Stimulated activated CD8-positive, alpha-beta memory T cell treated with anti-CD3 and anti-CD28 coated beads, Interleukin-7, amount 100 ng/mL, for 48 hours (primary cell): ENCODE measurements at regions not wholly inside any gene's neighbourhood (a gene's known extent, or its start where the extent isn't known, plus 50 kb on each side); places are given as distances from the start of the nearest gene placed in this dataset.
"Not testable (repeated sequence)": the region's sequence is repeated elsewhere in the genome, so short reads cannot be mapped to it uniquely, and the experiment has no call there.

Source experiments
- DNase-seq, 2 donors: peaks; one replicate each; pipeline ENCODE4 v3.0.0-alpha.2; 2020; ENCODE audit warnings: low read depth in 1 of 2; ENCODE audit errors: extremely low read depth in 1 of 2

DNA sequence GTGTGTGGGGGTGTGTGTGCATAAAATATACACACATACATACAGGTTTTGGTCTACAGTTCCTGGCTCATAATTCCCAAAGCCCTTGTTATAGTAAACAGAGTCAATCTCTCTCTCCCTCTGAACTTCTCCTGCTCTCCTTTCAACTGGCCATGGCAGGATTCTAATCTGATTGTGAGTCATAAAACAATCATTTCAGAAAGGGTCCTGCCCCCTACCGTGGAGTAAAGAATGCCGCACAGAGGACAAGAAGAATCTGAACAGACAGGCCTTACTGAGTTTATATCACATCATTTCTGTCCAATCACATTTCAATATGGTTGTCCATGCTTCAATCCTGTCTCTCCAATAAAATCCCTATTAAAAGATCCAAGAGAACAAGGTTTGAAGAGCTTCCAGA, 416.9 kb downstream of the FRK start:
- no peak for DNase-seq

- DNase-seq = no peak
These were observed 425.8 kb downstream of the FRK start for GRCh38 chr6:115634887-115635286.

GRCh38 chr6:115634131-115634530, 426.6 kb downstream of the FRK start:
- DNase-seq = no peak

DNA sequence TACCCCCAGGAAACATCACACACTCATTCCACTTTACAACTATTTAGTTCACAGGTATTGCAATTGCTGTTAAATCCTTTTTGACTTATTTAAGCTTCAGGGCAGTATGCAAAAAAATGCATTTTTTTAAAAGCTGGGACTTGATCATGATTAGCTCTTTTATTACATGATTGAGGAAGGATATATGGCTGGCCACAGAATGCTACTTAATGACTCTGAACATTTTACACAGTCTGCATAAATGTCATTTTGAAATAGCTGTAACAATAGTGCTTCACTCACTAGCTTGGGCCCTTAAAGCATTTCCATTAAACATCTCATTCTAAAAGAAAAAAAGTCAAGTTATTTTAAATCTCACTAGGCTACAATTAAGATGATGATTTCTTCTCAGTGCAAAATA, 429.7 kb downstream of the FRK start:
- no peak for DNase-seq

DNA sequence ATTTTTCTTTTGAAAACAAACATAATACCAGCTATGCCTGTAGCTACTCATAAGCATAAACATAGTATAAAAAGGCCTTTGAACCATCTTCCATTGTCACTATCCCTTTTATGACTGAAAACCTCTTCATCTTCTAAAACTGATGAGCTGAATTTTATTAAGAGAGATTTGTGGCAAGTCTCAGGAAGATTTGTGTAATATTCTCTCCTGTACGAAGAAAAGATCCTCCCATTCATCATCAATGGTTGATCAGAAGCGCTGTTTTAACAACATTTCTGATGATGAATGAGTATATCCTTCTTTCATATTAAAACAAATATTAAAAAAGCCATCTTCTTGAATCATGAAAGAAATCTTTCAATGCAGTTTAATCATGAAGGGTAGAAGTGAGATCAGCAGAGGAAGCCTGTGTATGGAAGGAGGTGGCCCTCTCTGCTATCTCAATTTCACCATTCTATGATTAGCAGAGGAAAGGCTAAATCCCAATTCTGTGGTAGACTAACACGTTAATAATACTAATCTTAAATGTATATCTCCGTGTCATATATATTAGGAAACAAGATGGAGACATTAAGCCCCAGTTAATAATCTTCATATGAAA, 430.2 kb downstream of the FRK start:
- no peak for DNase-seq

DNA sequence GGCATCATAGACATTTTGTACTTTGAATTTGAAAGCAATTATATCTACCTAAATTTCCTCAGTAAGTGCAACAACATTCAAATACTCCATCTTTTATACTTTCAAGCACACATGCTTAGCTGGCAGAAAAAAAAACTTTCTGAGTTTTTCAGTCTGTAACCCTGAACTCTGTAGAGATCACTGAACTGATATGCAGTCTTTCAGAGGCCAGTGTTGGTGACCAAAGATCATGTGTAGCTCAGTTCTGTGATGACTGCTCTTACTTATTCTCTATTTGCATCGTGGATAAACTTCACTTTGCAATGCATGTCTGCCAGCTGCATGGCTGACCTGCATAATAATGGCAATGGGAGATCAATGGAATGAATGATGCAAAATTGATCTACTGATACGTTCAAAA, 431.3 kb downstream of the FRK start:
- DNase-seq = no peak

- DNase-seq = no peak
These were observed 442.4 kb downstream of the FRK start for GRCh38 chr6:115618256-115618655.

DNA sequence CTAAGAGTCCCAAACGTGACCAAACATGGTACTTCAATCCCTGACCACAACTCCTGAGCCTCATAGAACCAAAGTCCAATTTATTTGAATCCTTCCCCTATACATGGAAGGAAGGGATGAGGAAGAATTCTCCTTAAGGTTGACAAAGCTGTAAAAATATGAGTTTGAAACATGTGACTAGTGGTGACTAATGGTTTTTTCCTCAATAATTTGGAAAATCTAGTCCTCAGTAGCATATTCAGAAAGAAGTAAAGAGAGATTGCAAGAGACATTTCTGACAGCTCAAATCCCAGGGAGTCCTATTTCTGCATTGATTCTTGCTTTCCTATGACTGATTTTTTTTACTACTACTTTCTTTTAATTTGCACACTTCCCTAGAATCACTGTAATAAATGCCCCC, 443.7 kb downstream of the FRK start:
- no peak for DNase-seq

DNA sequence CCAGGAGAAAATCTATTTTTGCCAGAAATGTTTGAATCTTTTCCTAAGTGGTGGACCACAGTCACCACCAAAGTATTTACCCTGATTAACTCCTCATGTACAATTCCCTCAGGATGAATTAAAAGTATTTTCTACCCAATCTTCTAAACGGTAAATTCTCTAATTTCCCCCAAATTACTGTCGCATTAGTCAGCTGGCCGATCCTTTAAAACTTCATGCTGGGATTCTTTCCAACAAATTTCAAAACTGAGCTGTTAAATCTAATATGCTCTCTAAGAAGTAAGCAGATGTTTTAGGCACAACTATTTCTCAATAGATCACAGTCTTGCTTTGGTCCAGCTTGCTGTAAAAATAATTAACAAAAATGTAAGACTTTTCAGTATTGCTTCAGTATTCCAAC, 447.2 kb downstream of the FRK start:
- DNase-seq = no peak

- no peak for DNase-seq
These were observed 447.8 kb downstream of the FRK start for GRCh38 chr6:115612796-115613479.

DNA sequence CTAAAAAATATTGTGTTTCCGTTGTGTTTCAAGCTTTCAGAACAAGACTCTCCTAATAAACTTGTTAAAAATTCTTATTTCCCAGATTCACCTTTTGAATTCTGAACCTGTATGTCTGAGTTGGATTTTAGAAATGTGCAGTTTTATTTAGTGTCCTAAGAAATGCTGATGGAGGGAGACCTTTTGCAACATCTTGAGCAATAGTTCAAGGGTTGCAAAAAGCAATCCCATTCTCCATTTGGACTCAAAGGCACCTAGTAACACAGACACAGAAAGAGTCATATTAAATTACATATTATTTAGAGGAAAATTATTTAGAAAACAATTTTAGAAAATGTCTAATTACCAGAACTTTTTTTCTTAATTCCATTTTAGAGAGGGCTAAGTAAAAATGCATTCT, 448.5 kb downstream of the FRK start:
- DNase-seq = no peak

GRCh38 chr6:115610696-115611095, 450.0 kb downstream of the FRK start:
- DNase-seq = no peak

DNA sequence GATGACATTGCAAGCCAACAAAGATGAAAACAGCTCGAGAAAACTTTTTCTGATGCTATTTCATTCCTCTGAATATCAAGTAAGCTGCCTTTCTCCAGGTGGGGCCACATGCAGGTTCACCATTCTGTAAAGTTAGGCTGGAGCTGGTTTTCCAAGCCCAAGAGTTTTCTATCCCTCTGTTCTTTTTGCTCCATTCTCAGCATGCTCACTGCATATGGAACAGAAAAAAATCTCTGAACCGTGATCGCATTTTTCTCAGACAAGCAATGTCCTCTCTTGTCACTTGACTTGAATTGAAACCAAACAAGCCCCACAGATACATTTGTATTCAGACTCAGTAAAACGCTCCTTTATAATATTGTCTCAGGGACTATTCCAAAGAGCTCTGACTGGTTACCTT, 451.6 kb downstream of the FRK start:
- DNase-seq = no peak

- no peak for DNase-seq
These were observed 458.2 kb downstream of the FRK start for GRCh38 chr6:115602466-115602865.

GRCh38 chr6:115601509-115601908, 459.2 kb downstream of the FRK start:
- DNase-seq = no peak

GRCh38 chr6:115601064-115601463, 459.6 kb downstream of the FRK start:
- no peak for DNase-seq

DNA sequence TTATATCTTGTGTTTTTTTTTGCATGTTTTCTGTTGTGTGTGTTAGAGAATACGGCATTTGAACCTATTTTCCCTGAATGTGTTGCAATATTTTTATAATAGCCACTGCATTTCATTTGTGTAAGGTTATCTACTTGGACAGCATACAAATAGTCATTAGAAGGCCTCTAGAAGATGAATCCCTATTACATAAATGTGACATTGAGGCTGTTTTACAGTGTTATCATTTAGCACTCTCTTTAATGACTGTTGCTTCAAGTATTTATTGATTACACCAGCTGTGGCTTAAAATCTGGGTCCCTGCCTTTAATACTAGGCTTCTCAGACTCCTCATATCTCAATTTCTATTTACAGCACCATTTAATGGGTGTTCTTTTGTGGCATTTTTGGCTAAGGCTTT, 465.8 kb downstream of the FRK start:
- DNase-seq = no peak

- DNase-seq = no peak
These were observed 468.7 kb downstream of the FRK start for GRCh38 chr6:115592025-115592424.

DNA sequence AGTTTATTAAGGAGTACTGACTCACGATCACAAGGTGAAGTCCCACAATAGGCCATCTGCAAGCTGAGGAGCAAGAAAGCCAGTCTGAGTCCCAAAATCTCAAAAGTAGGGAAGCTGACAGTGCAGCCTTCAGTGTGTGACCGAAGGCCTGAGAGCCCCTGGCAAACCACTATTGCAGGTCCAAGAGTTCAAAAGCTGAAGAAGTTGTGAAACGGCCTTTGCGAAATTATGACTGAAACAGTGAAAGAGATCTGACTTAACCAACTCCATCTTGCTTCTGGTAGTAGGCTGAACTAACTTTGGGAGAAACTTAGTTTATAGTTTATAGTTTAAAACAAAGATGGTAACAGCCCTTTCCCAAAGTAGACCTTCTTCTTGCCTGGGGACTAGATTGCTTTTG, 471.6 kb downstream of the FRK start:
- not testable (repeated sequence) for DNase-seq

- DNase-seq = no peak
These were observed 477.4 kb downstream of the FRK start for GRCh38 chr6:115583290-115583689.

- DNase-seq = no peak
These were observed 478.3 kb downstream of the FRK start for GRCh38 chr6:115582386-115582785.

- DNase-seq = not testable (repeated sequence)
These were observed 481.1 kb downstream of the FRK start for GRCh38 chr6:115579565-115579964.

DNA sequence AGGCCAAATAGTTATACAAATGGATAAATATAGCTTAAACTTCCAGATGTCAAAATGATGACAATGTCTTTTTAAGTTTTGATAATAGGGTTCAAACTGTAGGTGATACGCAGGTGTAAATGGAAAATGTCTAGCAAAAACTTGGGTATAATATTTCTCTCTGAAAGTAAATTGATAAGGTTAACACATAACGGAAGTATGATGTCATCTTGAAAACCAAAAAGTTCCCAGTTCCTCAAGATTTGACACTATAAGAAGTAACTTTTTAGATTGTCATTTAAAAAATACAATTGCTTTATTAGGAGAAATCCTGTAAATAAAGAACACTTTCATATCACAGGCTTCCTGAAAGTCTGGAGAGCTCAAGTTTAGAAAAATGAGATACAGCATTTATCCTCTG, 483.4 kb downstream of the FRK start:
- no peak for DNase-seq
